Stomach (tissue), 8 donors: ENCODE measurements at regions not wholly inside any gene's neighbourhood (a gene's known extent, or its start where the extent isn't known, plus 50 kb on each side); places are given as distances from the start of the nearest gene placed in this dataset.

Experiments
- DNase-seq, 2 donors: peaks; one replicate each; pipeline versions ENCODE4 v3.0.0 to v3.0.0-alpha.2; 2013 to 2019
- H3K27ac ChIP-seq, 5 donors: fragments of 200-600 bp in 4 of 5; sonication (generic) in 4 of 5; one replicate each; pipeline ENCODE4 v1.5.1; 2013 to 2019; ENCODE audit warnings: mild to moderate bottlenecking in 1 of 5, moderate library complexity in 1 of 5
- H3K27me3 ChIP-seq, 3 donors: fragments of 200-600 bp; sonication (generic); one replicate each; pipeline ENCODE4 v1.5.1; 2017 to 2019; ENCODE audit warnings: mixed run types in 1 of 3
- H3K36me3 ChIP-seq, 4 donors: fragments of 200-600 bp; sonication (generic); 1 replicate in 3 of 4; 2 replicates in 1 of 4; pipeline ENCODE4 v1.5.1; 2016 to 2019
- H3K4me1 ChIP-seq, 4 donors: fragments of 200-600 bp; sonication (generic); one replicate each; pipeline ENCODE4 v1.5.1; 2016 to 2019
- H3K4me3 ChIP-seq, 4 donors: fragments of 200-600 bp; sonication (generic) in 3 of 4; one replicate each; pipeline ENCODE4 v1.5.1; 2016 to 2019; ENCODE audit warnings: mild to moderate bottlenecking in 1 of 4
- H3K9me3 ChIP-seq, 4 donors: fragments of 200-600 bp; sonication (generic); one replicate each; pipeline ENCODE4 v1.5.1; 2016 to 2019
- CTCF ChIP-seq, 7 experiments: fragments of 450-650 bp in 4 of 7; fragments of 200-600 bp in 3 of 7; sonication (generic) in 3 of 7; IDR thresholded peaks; one replicate each; pipeline ENCODE4 v1.5.1; 2016 to 2019; ENCODE audit warnings: antibody characterized with exemption in 7 of 7, control low read depth in 2 of 7, mild to moderate bottlenecking in 1 of 7
- EP300 ChIP-seq: sonication (generic); formaldehyde crosslinking; IDR thresholded peaks from one replicate; pipeline ENCODE4 v1.6.1; 2017; ENCODE audit warnings: antibody characterized with exemption
- POLR2A ChIP-seq, 4 donors: fragments of 450-650 bp; IDR thresholded peaks; one replicate each; pipeline ENCODE4 v1.6.1; 2016; ENCODE audit warnings: antibody characterized with exemption in 4 of 4, control low read depth in 2 of 4, mild to moderate bottlenecking in 1 of 4, moderate library complexity in 1 of 4
- POLR2AphosphoS5 ChIP-seq, 3 donors: sonication (generic); formaldehyde crosslinking; IDR thresholded peaks; one replicate each; pipeline ENCODE4 v1.6.1; 2016; ENCODE audit warnings: antibody characterized with exemption in 3 of 3
- WGBS, 5 donors: extraction: QIAGEN DNeasy Blood & Tissue Kit in 3 of 5; methylation state at CpG; one replicate each; pipeline versions ENCODE4 v1.1.5 to v1.1.7; 2013 to 2018; 5-methylcytosine and 5-hydroxymethylcytosine counted together
- intact Hi-C: fragments of 100-400 bp; cut with DNase I; formaldehyde crosslinking; loops from one replicate; pipeline ENCODE4 v1.15.1; 2023; ENCODE audit warnings: low total_unique reads
- donor health status: healthy with polysubstance abuse.
- donor health status: Bipolar disorder and iron deficiency.
- donor health status: healthy.

GRCh38 chr2:30393510-30393909, 53.5 kb upstream of the LCLAT1 start:
- TF ChIP-seq EP300 (no peak), POLR2A (IDR thresholded peaks at IDR 0.05) (no peak), CTCF (IDR thresholded peaks at IDR 0.05) (no peak), POLR2AphosphoS5 (IDR thresholded peaks at IDR 0.05) (no peak)
- H3K4me1 ChIP-seq = peaks cover 0 to 9% (median 0%) of the 10 kb centered on the region in 4 donors
- DNase-seq = no peak
- H3K9me3 ChIP-seq = no peaks in the 10 kb centered on the region
- H3K4me3 ChIP-seq = no peak overlapping the region
- no peak overlapping the region for H3K27ac ChIP-seq
- 69 to 100% (median 76%) methylated on average over 1 of the region's 1 CpG for WGBS, 5 donors
- intact Hi-C loops = no loop called here
- no peaks in the 10 kb centered on the region for H3K27me3 ChIP-seq
- H3K36me3 ChIP-seq = no peaks in the 10 kb centered on the region

- Histone ChIP-seq H3K4me1 (peaks cover 0 to 9% (median 0%) of the 10 kb centered on the region in 4 donors), H3K9me3 (no peaks in the 10 kb centered on the region), H3K36me3 (no peaks in the 10 kb centered on the region), H3K4me3 (no peak overlapping the region), H3K27ac (no peak overlapping the region), H3K27me3 (no peaks in the 10 kb centered on the region)
- DNase-seq = no peak
- intact Hi-C loops = no loop called here
- WGBS, 5 donors = 48 to 64% (median 55%) methylated on average over 5 of the region's 5 CpGs
- TF ChIP-seq POLR2AphosphoS5 (IDR thresholded peaks at IDR 0.05) (no peak), EP300 (no peak), CTCF (IDR thresholded peaks at IDR 0.05) (no peak), POLR2A (IDR thresholded peaks at IDR 0.05) (no peak)
Measured at GRCh38 chr2:30394096-30394495, 53.0 kb upstream of the LCLAT1 start.

- Histone ChIP-seq H3K9me3 (no peaks in the 10 kb centered on the region), H3K36me3 (no peaks in the 10 kb centered on the region), H3K27me3 (no peaks in the 10 kb centered on the region), H3K4me3 (no peak overlapping the region), H3K4me1 (peaks cover 0 to 22% (median 0%) of the 10 kb centered on the region in 4 donors), H3K27ac (no peak overlapping the region)
- WGBS, 5 donors = 75 to 83% (median 79%) methylated on average over 4 of the region's 4 CpGs
- no peak for TF ChIP-seq EP300
- no peak for TF ChIP-seq CTCF (IDR thresholded peaks at IDR 0.05)
- TF ChIP-seq POLR2AphosphoS5 (IDR thresholded peaks at IDR 0.05) = no peak
- no peak for TF ChIP-seq POLR2A (IDR thresholded peaks at IDR 0.05)
- intact Hi-C loops = no loop called here
- DNase-seq = no peak
Measured at GRCh38 chr2:30396436-30397232, 50.4 kb upstream of the LCLAT1 start.
